ENCODE measurements at regions not wholly inside any gene's neighbourhood (a gene's known extent, or its start where the extent isn't known, plus 50 kb on each side); places are given as distances from the start of the nearest gene placed in this dataset.

- TF ChIP-seq CTCF (IDR thresholded peaks at IDR 0.05) (no peak), POLR2A (IDR thresholded peaks at IDR 0.05) (no peak), POLR2AphosphoS5 (IDR thresholded peaks at IDR 0.05) (no peak), EP300 (IDR thresholded peaks at IDR 0.05) (no peak)
Observed at GRCh38 chr5:173675287-173675996, 59.0 kb upstream of the BOD1 start.
